ENCODE measurements at regions not wholly inside any gene's neighbourhood (a gene's known extent, or its start where the extent isn't known, plus 50 kb on each side); places are given as distances from the start of the nearest gene placed in this dataset.

DNA sequence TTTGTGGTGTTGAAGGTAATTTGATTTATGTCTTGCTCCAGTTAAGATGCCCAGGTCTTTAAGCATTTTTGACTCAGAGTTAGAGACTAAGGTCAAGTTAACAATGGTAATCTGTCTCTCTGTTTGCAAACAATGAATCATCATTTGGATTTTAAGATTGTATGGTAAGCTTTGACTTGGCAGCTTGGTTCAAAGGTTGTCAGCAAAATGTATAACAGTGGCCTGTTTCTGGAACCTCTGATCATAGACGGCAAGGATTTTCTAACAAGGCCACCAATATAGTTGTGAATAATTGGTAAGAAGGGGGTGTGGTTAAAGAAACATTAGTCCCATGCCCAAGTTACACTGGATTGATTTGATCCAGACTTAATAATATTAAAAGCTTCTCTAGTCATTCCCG, 775.2 kb upstream of the GOLIM4 start:
- H3K27ac ChIP-seq = no peak overlapping the region
- no peaks in the 10 kb centered on the region for H3K4me1 ChIP-seq
- no peaks in the 10 kb centered on the region for H3K36me3 ChIP-seq
- intact Hi-C loops (cut with DNase I) = no loop called here
- DNase-seq (no peak), ATAC-seq (no peak)
- no peaks in the 10 kb centered on the region for H3K27me3 ChIP-seq
- TF ChIP-seq, protein P1, sequence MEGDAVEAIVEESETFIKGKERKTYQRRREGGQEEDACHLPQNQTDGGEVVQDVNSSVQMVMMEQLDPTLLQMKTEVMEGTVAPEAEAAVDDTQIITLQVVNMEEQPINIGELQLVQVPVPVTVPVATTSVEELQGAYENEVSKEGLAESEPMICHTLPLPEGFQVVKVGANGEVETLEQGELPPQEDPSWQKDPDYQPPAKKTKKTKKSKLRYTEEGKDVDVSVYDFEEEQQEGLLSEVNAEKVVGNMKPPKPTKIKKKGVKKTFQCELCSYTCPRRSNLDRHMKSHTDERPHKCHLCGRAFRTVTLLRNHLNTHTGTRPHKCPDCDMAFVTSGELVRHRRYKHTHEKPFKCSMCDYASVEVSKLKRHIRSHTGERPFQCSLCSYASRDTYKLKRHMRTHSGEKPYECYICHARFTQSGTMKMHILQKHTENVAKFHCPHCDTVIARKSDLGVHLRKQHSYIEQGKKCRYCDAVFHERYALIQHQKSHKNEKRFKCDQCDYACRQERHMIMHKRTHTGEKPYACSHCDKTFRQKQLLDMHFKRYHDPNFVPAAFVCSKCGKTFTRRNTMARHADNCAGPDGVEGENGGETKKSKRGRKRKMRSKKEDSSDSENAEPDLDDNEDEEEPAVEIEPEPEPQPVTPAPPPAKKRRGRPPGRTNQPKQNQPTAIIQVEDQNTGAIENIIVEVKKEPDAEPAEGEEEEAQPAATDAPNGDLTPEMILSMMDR (IDR thresholded peaks at IDR 0.05) = no peak
- H3K4me3 ChIP-seq = no peak overlapping the region
- H3K9me3 ChIP-seq = no peaks in the 10 kb centered on the region

DNA sequence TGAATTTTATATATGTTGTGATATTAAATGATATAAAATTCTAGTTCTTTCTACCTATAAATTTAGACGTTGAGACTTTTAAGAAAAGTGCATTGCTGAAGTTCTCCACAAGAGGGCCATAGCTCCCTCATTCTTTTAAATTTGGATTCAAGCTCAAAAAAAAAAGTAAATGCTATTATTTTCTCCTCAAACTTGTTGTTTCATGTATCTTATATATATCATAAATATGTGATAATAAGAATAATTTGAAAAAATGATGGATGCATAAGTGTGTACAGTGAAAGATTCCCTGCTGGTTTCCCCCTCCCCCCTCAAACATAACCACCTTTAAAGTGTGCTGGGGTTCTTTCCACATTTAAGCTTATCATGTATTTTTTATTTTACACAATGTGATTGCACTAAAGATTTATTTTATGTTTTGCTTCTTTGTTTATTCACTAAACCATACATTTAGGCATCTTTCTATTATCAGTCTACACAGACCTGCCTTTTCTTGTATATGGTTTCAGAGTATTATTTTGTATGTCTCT, 769.4 kb upstream of the GOLIM4 start:
- Histone ChIP-seq H3K4me3 (no peak overlapping the region), H3K27me3 (no peaks in the 10 kb centered on the region), H3K27ac (no peak overlapping the region), H3K9me3 (no peaks in the 10 kb centered on the region), H3K36me3 (no peaks in the 10 kb centered on the region), H3K4me1 (no peaks in the 10 kb centered on the region)
- TF ChIP-seq, protein P1 (IDR thresholded peaks at IDR 0.05) = peak; percentile 57 to 72
- ATAC-seq (peak; percentile 43), DNase-seq (peak in 1 of 4 donors; percentile 38)
- intact Hi-C loops (cut with DNase I) = no loop called here

DNA sequence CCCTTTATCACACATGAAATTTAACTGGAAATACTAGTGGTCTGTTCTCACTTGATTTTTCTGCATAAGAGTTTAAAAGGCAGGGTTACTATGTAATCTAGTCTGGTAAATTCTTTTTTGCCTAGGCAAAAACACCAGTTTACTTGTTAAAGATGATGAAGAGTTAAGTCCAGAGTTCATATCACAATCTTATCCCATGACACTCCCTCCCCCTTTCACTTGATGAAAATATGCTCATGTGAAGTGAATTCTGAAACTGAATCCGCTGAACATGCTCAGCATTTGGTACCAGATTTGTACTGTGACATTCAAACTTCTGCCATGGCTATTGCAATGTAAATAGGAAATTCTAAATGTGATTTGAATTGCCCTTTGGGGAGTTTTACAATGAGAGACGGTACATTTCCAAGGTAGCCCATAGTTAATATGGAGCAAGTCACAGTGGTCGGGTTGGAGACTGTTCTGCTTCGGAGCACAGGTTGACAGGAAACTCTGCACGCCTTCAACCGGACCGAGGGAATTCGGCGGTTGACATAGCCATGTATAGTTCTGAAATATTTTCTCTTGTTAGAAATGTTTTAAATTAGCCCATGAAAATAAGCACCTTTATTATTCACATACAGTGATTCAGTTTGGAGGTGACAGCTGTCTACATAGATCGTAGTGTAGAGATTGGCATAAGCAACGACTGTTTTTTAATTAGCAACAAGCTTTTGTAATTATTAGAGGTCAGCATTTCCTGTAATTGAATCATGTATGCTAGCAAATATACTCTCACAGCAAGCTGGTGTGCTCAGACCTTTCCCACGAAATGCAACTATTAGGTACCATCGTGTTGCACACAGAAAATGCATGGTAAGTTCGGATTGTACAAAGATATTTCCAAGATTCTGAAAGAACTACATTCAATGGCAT, 768.6 kb upstream of the GOLIM4 start:
- TF ChIP-seq, protein P1 (IDR thresholded peaks at IDR 0.05) = no peak
- Histone ChIP-seq H3K27me3 (no peaks in the 10 kb centered on the region), H3K4me3 (no peak overlapping the region), H3K4me1 (no peaks in the 10 kb centered on the region), H3K27ac (no peak overlapping the region), H3K36me3 (no peaks in the 10 kb centered on the region), H3K9me3 (no peaks in the 10 kb centered on the region)
- intact Hi-C loops (cut with DNase I) = no loop called here
- DNase-seq (no peak), ATAC-seq (no peak)

DNA sequence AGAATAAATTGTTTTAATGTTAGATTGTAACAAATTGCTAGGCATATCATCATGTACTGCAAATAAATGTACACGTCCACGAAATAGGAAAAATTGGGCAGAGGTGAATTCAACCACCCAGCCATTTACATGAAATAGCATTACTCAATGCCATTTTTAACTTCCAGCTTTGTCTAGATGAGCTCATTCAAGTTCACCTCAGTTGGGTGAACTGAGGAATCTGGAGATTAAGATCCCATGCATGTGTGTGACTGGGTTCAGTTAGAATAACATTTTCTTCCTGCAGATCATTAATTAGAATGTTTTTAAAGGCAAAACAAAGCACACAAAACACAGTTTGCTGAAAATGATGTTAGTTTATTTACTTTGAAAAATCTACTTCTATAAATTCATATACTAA, 767.8 kb upstream of the GOLIM4 start:
- Histone ChIP-seq H3K9me3 (no peaks in the 10 kb centered on the region), H3K27me3 (no peaks in the 10 kb centered on the region), H3K27ac (no peak overlapping the region), H3K4me1 (no peaks in the 10 kb centered on the region), H3K36me3 (no peaks in the 10 kb centered on the region), H3K4me3 (no peak overlapping the region)
- DNase-seq (no peak), ATAC-seq (no peak)
- TF ChIP-seq, protein P1 (IDR thresholded peaks at IDR 0.05) = no peak
- intact Hi-C loops (cut with DNase I) = no loop called here

DNA sequence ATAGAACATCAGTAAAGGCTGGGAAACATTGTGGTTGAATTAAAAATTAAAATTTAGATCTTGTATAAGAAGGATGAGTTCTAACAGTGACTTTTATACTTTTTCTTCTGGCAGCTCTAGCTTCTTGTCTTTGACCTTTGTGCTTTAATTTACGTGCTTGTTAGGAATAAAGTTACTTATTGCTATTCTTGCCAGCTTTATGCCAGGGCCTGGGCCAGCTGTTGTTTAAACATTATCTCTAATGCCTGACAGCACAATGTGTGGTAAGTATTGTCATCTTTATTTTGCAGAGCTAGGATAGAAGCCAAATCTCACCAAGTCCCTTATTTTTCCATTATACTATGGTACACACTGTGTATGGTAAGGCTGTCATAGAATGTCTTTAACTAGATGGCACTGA, 766.7 kb upstream of the GOLIM4 start:
- Histone ChIP-seq H3K9me3 (no peaks in the 10 kb centered on the region), H3K4me1 (no peaks in the 10 kb centered on the region), H3K36me3 (no peaks in the 10 kb centered on the region), H3K4me3 (no peak overlapping the region), H3K27me3 (no peaks in the 10 kb centered on the region), H3K27ac (no peak overlapping the region)
- TF ChIP-seq, protein P1 (IDR thresholded peaks at IDR 0.05) = no peak
- ATAC-seq (no peak), DNase-seq (no peak)
- intact Hi-C loops (cut with DNase I) = no loop called here

Data from left lung (tissue), 4 donors.